ENCODE measurements at regions not wholly inside any gene's neighbourhood (a gene's known extent, or its start where the extent isn't known, plus 50 kb on each side); places are given as distances from the start of the nearest gene placed in this dataset.

- TF ChIP-seq SIN3A (IDR thresholded peaks at IDR 0.05; ENCODE audit: borderline replicate concordance, low read depth, low read length) (no peak), CTCF (CRISPR knock-in tag; IDR thresholded peaks at IDR 0.05) (no peak), YY1 (IDR thresholded peaks at IDR 0.05; ENCODE audit: insufficient read depth, insufficient replicate concordance, low read depth, low read length) (no peak), ZNF263 (CRISPR knock-in tag; IDR thresholded peaks at IDR 0.05) (no peak), TAF1 (CRISPR knock-in tag; IDR thresholded peaks at IDR 0.05) (no peak), NKX3-1 (CRISPR knock-in tag; IDR thresholded peaks at IDR 0.05) (no peak)
Observed at GRCh38 chr14:62501021-62501750, 544.1 kb downstream of the KCNH5 start.

All from HepG2 (cell line).